Adipocyte (in vitro differentiated cells): ENCODE measurements at regions not wholly inside any gene's neighbourhood (a gene's known extent, or its start where the extent isn't known, plus 50 kb on each side); places are given as distances from the start of the nearest gene placed in this dataset.
"Not testable (repeated sequence)": the region's sequence is repeated elsewhere in the genome, so short reads cannot be mapped to it uniquely, and the experiment has no call there.

Experiments
- DNase-seq: peaks from one replicate; pipeline ENCODE4 v3.0.0-alpha.2; 2015; ENCODE audit warnings: low read depth
- H3K27me3 ChIP-seq: replicated peaks from 2 replicates; pipeline ENCODE4 v1.7.0; 2013; ENCODE audit warnings: mild to moderate bottlenecking, low read length, moderate library complexity; ENCODE audit not compliant: control insufficient read depth, insufficient read depth
- H3K36me3 ChIP-seq: 2 replicates; pipeline ENCODE4 v1.7.0; 2013; ENCODE audit warnings: low read length, mild to moderate bottlenecking, moderate library complexity; ENCODE audit not compliant: control insufficient read depth, insufficient read depth, severe bottlenecking
- H3K4me1 ChIP-seq: 2 replicates; pipeline ENCODE4 v1.7.0; 2013; ENCODE audit warnings: mild to moderate bottlenecking, low read length, moderate library complexity; ENCODE audit not compliant: control insufficient read depth, insufficient read depth
- H3K4me3 ChIP-seq: 2 replicates; pipeline ENCODE4 v1.7.0; 2013; ENCODE audit warnings: mild to moderate bottlenecking, low read length, moderate library complexity
- H3K9ac ChIP-seq: 2 replicates; pipeline ENCODE4 v1.7.0; 2013; ENCODE audit warnings: mild to moderate bottlenecking, low read length, moderate library complexity
- H3K9me3 ChIP-seq: 2 replicates; pipeline ENCODE4 v1.7.0; 2013; ENCODE audit warnings: mild to moderate bottlenecking, low read length, moderate library complexity; ENCODE audit not compliant: control insufficient read depth

GRCh38 chr18:1370552-1370951 is 465.9 kb downstream of the ADCYAP1 start:
- Histone ChIP-seq H3K4me1 (no peaks in the 10 kb centered on the region), H3K36me3 (no peaks in the 10 kb centered on the region), H3K9me3 (no peaks in the 10 kb centered on the region), H3K4me3 (no peak overlapping the region), H3K9ac (no peak overlapping the region), H3K27me3 (no peaks in the 10 kb centered on the region)
- no peak for DNase-seq

GRCh38 chr18:1371724-1372123 is 467.1 kb downstream of the ADCYAP1 start:
- no peaks in the 10 kb centered on the region for H3K4me1 ChIP-seq
- H3K9me3 ChIP-seq: no peaks in the 10 kb centered on the region
- no peak for DNase-seq
- H3K36me3 ChIP-seq: no peaks in the 10 kb centered on the region
- no peak overlapping the region for H3K4me3 ChIP-seq
- H3K9ac ChIP-seq: no peak overlapping the region
- no peaks in the 10 kb centered on the region for H3K27me3 ChIP-seq

- Histone ChIP-seq H3K4me1 (no peaks in the 10 kb centered on the region), H3K27me3 (no peaks in the 10 kb centered on the region), H3K9ac (no peak overlapping the region), H3K9me3 (peaks cover 5% of the 10 kb centered on the region), H3K36me3 (no peaks in the 10 kb centered on the region), H3K4me3 (no peak overlapping the region)
- no peak for DNase-seq
Measured at GRCh38 chr18:1383465-1383864, 478.8 kb downstream of the ADCYAP1 start.

- H3K36me3 ChIP-seq, H3K9ac ChIP-seq, H3K4me1 ChIP-seq, H3K27me3 ChIP-seq, H3K9me3 ChIP-seq, H3K4me3 ChIP-seq, DNase-seq: not testable (repeated sequence)
Measured at GRCh38 chr18:1388468-1388867, 483.8 kb downstream of the ADCYAP1 start.

- Histone ChIP-seq H3K9ac (no peak overlapping the region), H3K36me3 (no peaks in the 10 kb centered on the region), H3K4me1 (no peaks in the 10 kb centered on the region), H3K9me3 (peaks cover 5% of the 10 kb centered on the region), H3K4me3 (no peak overlapping the region), H3K27me3 (no peaks in the 10 kb centered on the region)
- DNase-seq: no peak
Measured at GRCh38 chr18:1392046-1392445, 487.4 kb downstream of the ADCYAP1 start.

GRCh38 chr18:1392865-1393734 is 488.4 kb downstream of the ADCYAP1 start:
- Histone ChIP-seq H3K4me1 (no peaks in the 10 kb centered on the region), H3K27me3 (no peaks in the 10 kb centered on the region), H3K9me3 (peaks cover 3% of the 10 kb centered on the region), H3K9ac (no peak overlapping the region), H3K4me3 (no peak overlapping the region), H3K36me3 (no peaks in the 10 kb centered on the region)
- DNase-seq: no peak

GRCh38 chr18:1393929-1394328 is 489.3 kb downstream of the ADCYAP1 start:
- Histone ChIP-seq H3K9me3 (peaks cover 3% of the 10 kb centered on the region), H3K9ac (no peak overlapping the region), H3K27me3 (no peaks in the 10 kb centered on the region), H3K4me1 (no peaks in the 10 kb centered on the region), H3K36me3 (no peaks in the 10 kb centered on the region), H3K4me3 (no peak overlapping the region)
- no peak for DNase-seq

GRCh38 chr18:1394426-1394825 is 489.8 kb downstream of the ADCYAP1 start:
- H3K4me3 ChIP-seq: no peak overlapping the region
- no peaks in the 10 kb centered on the region for H3K36me3 ChIP-seq
- H3K27me3 ChIP-seq: no peaks in the 10 kb centered on the region
- H3K9ac ChIP-seq: no peak overlapping the region
- no peaks in the 10 kb centered on the region for H3K4me1 ChIP-seq
- peaks cover 3% of the 10 kb centered on the region for H3K9me3 ChIP-seq
- DNase-seq: no peak

GRCh38 chr18:1394966-1395365 is 490.3 kb downstream of the ADCYAP1 start:
- no peak for DNase-seq
- no peak overlapping the region for H3K9ac ChIP-seq
- no peaks in the 10 kb centered on the region for H3K36me3 ChIP-seq
- no peaks in the 10 kb centered on the region for H3K4me1 ChIP-seq
- H3K27me3 ChIP-seq: no peaks in the 10 kb centered on the region
- H3K4me3 ChIP-seq: no peak overlapping the region
- H3K9me3 ChIP-seq: no peaks in the 10 kb centered on the region

- DNase-seq: no peak
- Histone ChIP-seq H3K4me1 (no peaks in the 10 kb centered on the region), H3K27me3 (no peaks in the 10 kb centered on the region), H3K4me3 (no peak overlapping the region), H3K36me3 (no peaks in the 10 kb centered on the region), H3K9me3 (no peaks in the 10 kb centered on the region), H3K9ac (no peak overlapping the region)
Measured at GRCh38 chr18:1408376-1408775, 503.7 kb downstream of the ADCYAP1 start.

GRCh38 chr18:1412655-1413322 is 508.1 kb downstream of the ADCYAP1 start:
- H3K4me1 ChIP-seq: no peaks in the 10 kb centered on the region
- H3K36me3 ChIP-seq: no peaks in the 10 kb centered on the region
- H3K4me3 ChIP-seq: no peak overlapping the region
- no peaks in the 10 kb centered on the region for H3K27me3 ChIP-seq
- no peak overlapping the region for H3K9ac ChIP-seq
- no peak for DNase-seq
- H3K9me3 ChIP-seq: no peaks in the 10 kb centered on the region
